GM12878 (cell line): ENCODE measurements at regions not wholly inside any gene's neighbourhood (a gene's known extent, or its start where the extent isn't known, plus 50 kb on each side); places are given as distances from the start of the nearest gene placed in this dataset.

Experiments
- ATAC-seq: fragments of 200-7000 bp; cut with Tn5 transposase; 3 replicates; pipeline ENCODE4 v1.9.1; 2020; ENCODE audit warnings: mild to moderate bottlenecking, moderate library complexity
- BruUV-seq: library from RNA; stranded (reverse); fragments of 400-500 nt; replicated peaks from 2 replicates; lab custom pipeline; 2021; lab: Mats Ljungman, UMichigan
- CTCF ChIA-PET: fragments of 300-600 bp; sonication (Branson Sonifier 250); formaldehyde crosslinking; extraction: SDS; loops from one replicate; lab custom pipeline; 2021; ENCODE audit warnings: inconsistent platforms; lab: Yijun Ruan, JAX
- POLR2A ChIA-PET: fragments of 350-600 bp; formaldehyde crosslinking; extraction: SDS; loops from one replicate; lab custom pipeline; 2021; ENCODE audit warnings: inconsistent platforms; lab: Charles Lee
- RAD21 ChIA-PET: fragments of 300-600 bp; sonication (Branson Sonifier 250); formaldehyde crosslinking; loops from one replicate; lab custom pipeline; 2023; ENCODE audit warnings: antibody characterized with exemption; ENCODE audit not compliant: unreplicated experiment; lab: Charles Lee
- SMC1A ChIA-PET: fragments of 300-600 bp; sonication (Branson Sonifier 250); formaldehyde crosslinking; loops from one replicate; lab custom pipeline; 2023; ENCODE audit not compliant: unreplicated experiment, uncharacterized antibody; lab: Charles Lee
- DNase-seq: peaks from one replicate; pipeline ENCODE4 v3.0.0-alpha.2; 2011; ENCODE audit warnings: low read depth, low spot score
- FAIRE-seq: peaks from 3 replicates; lab custom pipeline; 2011; peaks lifted over from hg19 to GRCh38; lab: Jason Lieb, UNC
- H2AFZ ChIP-seq: 2 replicates; pipeline ENCODE4 v1.6.0; 2011; ENCODE audit warnings: low read depth, low read length, control low read depth; ENCODE audit not compliant: control insufficient read depth
- H3K27ac ChIP-seq: 2 replicates; pipeline ENCODE4 v1.5.1; 2011; ENCODE audit warnings: control low read depth; ENCODE audit not compliant: control insufficient read depth, insufficient read depth
- H3K27me3 ChIP-seq, 2 experiments: replicated peaks in 1 of 2; 2 replicates each; pipeline versions ENCODE4 v1.6.0 to v1.6.1; 2011; ENCODE audit warnings: low read length in 1 of 2; ENCODE audit not compliant: control insufficient read depth in 2 of 2, insufficient read depth in 2 of 2
- H3K36me3 ChIP-seq, 2 experiments: 2 replicates each; pipeline ENCODE4 v1.5.1; 2011; ENCODE audit warnings: low read length in 1 of 2; ENCODE audit not compliant: control insufficient read depth in 2 of 2, insufficient read depth in 2 of 2
- H3K4me1 ChIP-seq: 2 replicates; pipeline ENCODE4 v1.6.1; 2011; ENCODE audit warnings: mild to moderate bottlenecking, low read length, moderate library complexity, mixed read lengths; ENCODE audit not compliant: control insufficient read depth, insufficient read depth
- H3K4me2 ChIP-seq: 2 replicates; pipeline ENCODE4 v1.6.0; 2011; ENCODE audit warnings: control low read depth; ENCODE audit not compliant: control insufficient read depth, insufficient read depth
- H3K4me3 ChIP-seq: fragments of 200-600 bp; sonication (generic); 2 replicates; pipeline ENCODE4 v1.5.1; 2016
- H3K79me2 ChIP-seq: 2 replicates; pipeline ENCODE4 v1.6.0; 2011; ENCODE audit warnings: low read length; ENCODE audit not compliant: control insufficient read depth, insufficient read depth
- H3K9ac ChIP-seq: 2 replicates; pipeline ENCODE4 v1.8.0; 2011; ENCODE audit warnings: low read length, control low read depth, mixed read lengths; ENCODE audit not compliant: control insufficient read depth, insufficient read depth
- H3K9me3 ChIP-seq: replicated peaks from 3 replicates; pipeline ENCODE4 v1.5.1; 2011; ENCODE audit warnings: mild to moderate bottlenecking, low read length; ENCODE audit not compliant: control insufficient read depth, insufficient read depth
- H4K20me1 ChIP-seq: 2 replicates; pipeline ENCODE4 v1.6.0; 2011; ENCODE audit not compliant: control insufficient read depth, insufficient read depth
- CBX3 ChIP-seq: fragments of 200-600 bp; sonication (generic); IDR thresholded peaks from 2 replicates; pipeline ENCODE4 v1.6.1; 2016; ENCODE audit warnings: low read depth, borderline replicate concordance
- GATAD2B ChIP-seq: fragments of 450-650 bp; conservative IDR thresholded peaks from 2 replicates; pipeline ENCODE4 v1.6.1; 2017; ENCODE audit warnings: low read depth, mild to moderate bottlenecking, moderate library complexity
- MEF2A ChIP-seq: IDR thresholded peaks from 2 replicates; pipeline ENCODE4 v1.6.1; 2011; ENCODE audit warnings: low read depth, mild to moderate bottlenecking, low read length, moderate library complexity; ENCODE audit not compliant: insufficient read depth
- MYB ChIP-seq: fragments of 150-350 bp; IDR thresholded peaks from 2 replicates; pipeline ENCODE4 v1.6.1; 2014; ENCODE audit warnings: mild to moderate bottlenecking, low read depth, low read length, borderline replicate concordance
- PML ChIP-seq: IDR thresholded peaks from 2 replicates; pipeline ENCODE4 v1.6.1; 2012; ENCODE audit warnings: low read length, inconsistent platforms
- RB1 ChIP-seq: fragments of 450-650 bp; formaldehyde crosslinking; IDR thresholded peaks from 2 replicates; pipeline ENCODE4 v1.6.1; 2017; ENCODE audit warnings: mild to moderate bottlenecking, borderline replicate concordance
- RELA ChIP-seq: fragments of 450-650 bp; IDR thresholded peaks from 2 replicates; pipeline ENCODE4 v1.8.0; 2014; ENCODE audit warnings: borderline replicate concordance; ENCODE audit not compliant: partially characterized antibody
- TBL1XR1 ChIP-seq: IDR thresholded peaks from 2 replicates; pipeline ENCODE4 v1.6.1; 2012; ENCODE audit warnings: low read depth, low read length, improper control_type of control experiment
- YY1 ChIP-seq: IDR thresholded peaks from 2 replicates; pipeline ENCODE4 v1.6.1; 2011; ENCODE audit warnings: low read depth, mild to moderate bottlenecking, low read length
- ZBED1 ChIP-seq: IDR thresholded peaks from 2 replicates; pipeline ENCODE4 v1.6.1; 2016; ENCODE audit warnings: borderline replicate concordance
- WGBS: methylation state at CpG from one replicate; pipeline ENCODE4 v1.1.6; 2016; ENCODE audit warnings: low lambda C conversion rate; ENCODE audit not compliant: insufficient replicate concordance, insufficient coverage; ENCODE audit errors: missing lambda C conversion rate; 5-methylcytosine and 5-hydroxymethylcytosine counted together
- in situ Hi-C: fragments of 300-500 bp; cut with MboI; formaldehyde crosslinking; loops from 9 replicates; pipeline ENCODE4 v1.14.3; 2018; ENCODE audit warnings: mixed read lengths
- intact Hi-C: fragments of 100-400 bp; cut with micrococcal nuclease; formaldehyde crosslinking; loops from one replicate; pipeline ENCODE4 v1.14.2; 2022; ENCODE audit not compliant: unreplicated experiment
- TF ChIP-seq, protein P1 (sequence below): IDR thresholded peaks from 2 replicates; pipeline ENCODE4 v1.6.1; 2012; ENCODE audit warnings: mild to moderate bottlenecking, low read depth, low read length
- TF ChIP-seq, protein P2 (sequence below): fragments of 450-650 bp; IDR thresholded peaks from 2 replicates; pipeline ENCODE4 v1.6.1; 2017; ENCODE audit warnings: mild to moderate bottlenecking, moderate library complexity
- TF ChIP-seq, protein P3 (sequence below): fragments of 450-650 bp; IDR thresholded peaks from 2 replicates; pipeline ENCODE4 v1.6.1; 2016; ENCODE audit warnings: mild to moderate bottlenecking

DNA sequence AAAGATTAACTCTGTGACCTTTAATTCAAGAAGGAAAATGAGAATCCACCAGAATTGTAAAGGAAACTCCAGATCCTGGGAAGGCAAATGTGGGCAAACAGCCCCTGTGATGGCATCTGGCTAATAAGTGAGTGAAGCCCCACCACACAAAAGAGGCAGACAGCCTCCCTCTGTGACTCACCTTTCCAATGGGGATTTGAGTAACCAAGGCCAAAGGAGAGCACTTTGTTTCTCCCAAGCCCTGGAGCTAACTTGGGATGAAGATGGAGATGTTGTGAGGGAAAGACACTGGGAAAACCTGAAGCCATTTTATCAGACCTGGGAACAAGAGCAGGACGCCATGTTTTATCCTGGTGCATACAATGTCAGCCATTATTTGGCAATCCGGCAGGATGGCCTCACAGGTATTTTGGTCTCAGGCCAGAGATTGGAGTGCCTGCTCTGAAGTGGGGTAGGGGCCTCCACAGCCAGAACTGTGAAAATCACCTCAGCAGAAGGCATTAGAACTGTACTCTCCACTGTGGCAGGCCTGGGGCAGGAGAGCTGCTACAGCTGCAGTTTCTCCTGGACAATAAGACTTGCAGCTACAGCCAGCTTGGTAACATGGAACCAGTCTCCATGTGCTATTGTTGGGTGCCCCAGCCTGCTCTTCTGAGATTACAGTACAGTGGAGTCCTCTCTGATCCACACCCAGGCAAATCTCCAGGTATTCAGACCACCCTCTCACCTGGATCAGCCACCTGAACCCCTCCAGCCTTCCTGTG is 96.6 kb upstream of the PCED1B start:
- no peak for ATAC-seq
- no peak for TF ChIP-seq MYB
- TF ChIP-seq, protein P1, sequence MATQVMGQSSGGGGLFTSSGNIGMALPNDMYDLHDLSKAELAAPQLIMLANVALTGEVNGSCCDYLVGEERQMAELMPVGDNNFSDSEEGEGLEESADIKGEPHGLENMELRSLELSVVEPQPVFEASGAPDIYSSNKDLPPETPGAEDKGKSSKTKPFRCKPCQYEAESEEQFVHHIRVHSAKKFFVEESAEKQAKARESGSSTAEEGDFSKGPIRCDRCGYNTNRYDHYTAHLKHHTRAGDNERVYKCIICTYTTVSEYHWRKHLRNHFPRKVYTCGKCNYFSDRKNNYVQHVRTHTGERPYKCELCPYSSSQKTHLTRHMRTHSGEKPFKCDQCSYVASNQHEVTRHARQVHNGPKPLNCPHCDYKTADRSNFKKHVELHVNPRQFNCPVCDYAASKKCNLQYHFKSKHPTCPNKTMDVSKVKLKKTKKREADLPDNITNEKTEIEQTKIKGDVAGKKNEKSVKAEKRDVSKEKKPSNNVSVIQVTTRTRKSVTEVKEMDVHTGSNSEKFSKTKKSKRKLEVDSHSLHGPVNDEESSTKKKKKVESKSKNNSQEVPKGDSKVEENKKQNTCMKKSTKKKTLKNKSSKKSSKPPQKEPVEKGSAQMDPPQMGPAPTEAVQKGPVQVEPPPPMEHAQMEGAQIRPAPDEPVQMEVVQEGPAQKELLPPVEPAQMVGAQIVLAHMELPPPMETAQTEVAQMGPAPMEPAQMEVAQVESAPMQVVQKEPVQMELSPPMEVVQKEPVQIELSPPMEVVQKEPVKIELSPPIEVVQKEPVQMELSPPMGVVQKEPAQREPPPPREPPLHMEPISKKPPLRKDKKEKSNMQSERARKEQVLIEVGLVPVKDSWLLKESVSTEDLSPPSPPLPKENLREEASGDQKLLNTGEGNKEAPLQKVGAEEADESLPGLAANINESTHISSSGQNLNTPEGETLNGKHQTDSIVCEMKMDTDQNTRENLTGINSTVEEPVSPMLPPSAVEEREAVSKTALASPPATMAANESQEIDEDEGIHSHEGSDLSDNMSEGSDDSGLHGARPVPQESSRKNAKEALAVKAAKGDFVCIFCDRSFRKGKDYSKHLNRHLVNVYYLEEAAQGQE = no peak
- no peak for TF ChIP-seq CBX3
- no peak for TF ChIP-seq ZBED1
- no peak for TF ChIP-seq GATAD2B
- TF ChIP-seq YY1 = no peak
- TF ChIP-seq, protein P2, sequence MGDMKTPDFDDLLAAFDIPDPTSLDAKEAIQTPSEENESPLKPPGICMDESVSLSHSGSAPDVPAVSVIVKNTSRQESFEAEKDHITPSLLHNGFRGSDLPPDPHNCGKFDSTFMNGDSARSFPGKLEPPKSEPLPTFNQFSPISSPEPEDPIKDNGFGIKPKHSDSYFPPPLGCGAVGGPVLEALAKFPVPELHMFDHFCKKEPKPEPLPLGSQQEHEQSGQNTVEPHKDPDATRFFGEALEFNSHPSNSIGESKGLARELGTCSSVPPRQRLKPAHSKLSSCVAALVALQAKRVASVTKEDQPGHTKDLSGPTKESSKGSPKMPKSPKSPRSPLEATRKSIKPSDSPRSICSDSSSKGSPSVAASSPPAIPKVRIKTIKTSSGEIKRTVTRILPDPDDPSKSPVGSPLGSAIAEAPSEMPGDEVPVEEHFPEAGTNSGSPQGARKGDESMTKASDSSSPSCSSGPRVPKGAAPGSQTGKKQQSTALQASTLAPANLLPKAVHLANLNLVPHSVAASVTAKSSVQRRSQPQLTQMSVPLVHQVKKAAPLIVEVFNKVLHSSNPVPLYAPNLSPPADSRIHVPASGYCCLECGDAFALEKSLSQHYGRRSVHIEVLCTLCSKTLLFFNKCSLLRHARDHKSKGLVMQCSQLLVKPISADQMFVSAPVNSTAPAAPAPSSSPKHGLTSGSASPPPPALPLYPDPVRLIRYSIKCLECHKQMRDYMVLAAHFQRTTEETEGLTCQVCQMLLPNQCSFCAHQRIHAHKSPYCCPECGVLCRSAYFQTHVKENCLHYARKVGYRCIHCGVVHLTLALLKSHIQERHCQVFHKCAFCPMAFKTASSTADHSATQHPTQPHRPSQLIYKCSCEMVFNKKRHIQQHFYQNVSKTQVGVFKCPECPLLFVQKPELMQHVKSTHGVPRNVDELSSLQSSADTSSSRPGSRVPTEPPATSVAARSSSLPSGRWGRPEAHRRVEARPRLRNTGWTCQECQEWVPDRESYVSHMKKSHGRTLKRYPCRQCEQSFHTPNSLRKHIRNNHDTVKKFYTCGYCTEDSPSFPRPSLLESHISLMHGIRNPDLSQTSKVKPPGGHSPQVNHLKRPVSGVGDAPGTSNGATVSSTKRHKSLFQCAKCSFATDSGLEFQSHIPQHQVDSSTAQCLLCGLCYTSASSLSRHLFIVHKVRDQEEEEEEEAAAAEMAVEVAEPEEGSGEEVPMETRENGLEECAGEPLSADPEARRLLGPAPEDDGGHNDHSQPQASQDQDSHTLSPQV = no peak
- TF ChIP-seq, protein P3, sequence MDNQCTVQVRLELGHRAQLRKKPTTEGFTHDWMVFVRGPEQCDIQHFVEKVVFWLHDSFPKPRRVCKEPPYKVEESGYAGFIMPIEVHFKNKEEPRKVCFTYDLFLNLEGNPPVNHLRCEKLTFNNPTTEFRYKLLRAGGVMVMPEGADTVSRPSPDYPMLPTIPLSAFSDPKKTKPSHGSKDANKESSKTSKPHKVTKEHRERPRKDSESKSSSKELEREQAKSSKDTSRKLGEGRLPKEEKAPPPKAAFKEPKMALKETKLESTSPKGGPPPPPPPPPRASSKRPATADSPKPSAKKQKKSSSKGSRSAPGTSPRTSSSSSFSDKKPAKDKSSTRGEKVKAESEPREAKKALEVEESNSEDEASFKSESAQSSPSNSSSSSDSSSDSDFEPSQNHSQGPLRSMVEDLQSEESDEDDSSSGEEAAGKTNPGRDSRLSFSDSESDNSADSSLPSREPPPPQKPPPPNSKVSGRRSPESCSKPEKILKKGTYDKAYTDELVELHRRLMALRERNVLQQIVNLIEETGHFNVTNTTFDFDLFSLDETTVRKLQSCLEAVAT = no peak
- TF ChIP-seq RELA = no peak
- TF ChIP-seq TBL1XR1 = no peak
- no peak for TF ChIP-seq RB1
- TF ChIP-seq MEF2A = no peak
- no peak for TF ChIP-seq PML

More for the DNA sequence above, 96.6 kb upstream of the PCED1B start:
- RAD21 ChIA-PET = interaction anchor here (3.7 kb wide), 1 partner anchor 857 kb away, joined by 27 read pairs; no protein-coding TSS in a partner anchor
- H3K27me3 ChIP-seq = no peaks in the 10 kb centered on the region
- H3K36me3 ChIP-seq = no peaks in the 10 kb centered on the region
- SMC1A ChIA-PET = interaction anchor here (1.7 to 3.9 kb wide), 2 partner anchors 307 to 858 kb away, joined by 5 to 22 read pairs; no protein-coding TSS in a partner anchor
- H4K20me1 ChIP-seq = no peaks in the 10 kb centered on the region
- CTCF ChIA-PET = interaction anchor here (0.8 to 3.1 kb wide), 9 partner anchors 45 to 994 kb away, joined by 3 to 30 read pairs (median 3); no protein-coding TSS in a partner anchor
- no peak overlapping the region for H3K4me2 ChIP-seq
- intact Hi-C loops = loop anchor here (10.0 kb wide), 1 partner anchor 638 kb away; no protein-coding TSS in a partner anchor
- FAIRE-seq (no peak), DNase-seq (no peak)
- in situ Hi-C loops = loop anchor here (10.0 kb wide), 1 partner anchor 638 kb away; no protein-coding TSS in a partner anchor
- H2AFZ ChIP-seq = no peak overlapping the region
- H3K4me1 ChIP-seq = no peaks in the 10 kb centered on the region
- H3K9ac ChIP-seq = no peak overlapping the region
- no peaks in the 10 kb centered on the region for H3K9me3 ChIP-seq
- H3K4me3 ChIP-seq = no peak overlapping the region
- H3K27ac ChIP-seq = no peak overlapping the region
- BruUV-seq = no TSS peak
- POLR2A ChIA-PET = no interaction called here
- no peaks in the 10 kb centered on the region for H3K79me2 ChIP-seq
- 53% methylated on average over 2 of the region's 2 CpGs for WGBS
